GM19467 (cell line): ENCODE measurements at regions not wholly inside any gene's neighbourhood (a gene's known extent, or its start where the extent isn't known, plus 50 kb on each side); places are given as distances from the start of the nearest gene placed in this dataset.
"Not testable (repeated sequence)": the region's sequence is repeated elsewhere in the genome, so short reads cannot be mapped to it uniquely, and the experiment has no call there.

ENCODE experiments used
- ATAC-seq: cut with Tn5 transposase; IDR thresholded peaks from one replicate; pipeline ENCODE4 v1.9.1; 2021; ENCODE audit warnings: mild to moderate bottlenecking, moderate library complexity; ENCODE audit not compliant: unreplicated experiment

- no peak for ATAC-seq
Observed at GRCh38 chr1:65059930-65060538, 88.0 kb upstream of the AK4 start.

- no peak for ATAC-seq
Observed at GRCh38 chr1:65062339-65062738, 85.7 kb upstream of the AK4 start.

- ATAC-seq, result no peak
Observed at GRCh38 chr1:65063025-65063424, 85.0 kb upstream of the AK4 start.

GRCh38 chr1:65064981-65065380 is 83.0 kb upstream of the AK4 start:
- no peak for ATAC-seq

- no peak for ATAC-seq
Observed at GRCh38 chr1:65065524-65066418, 82.2 kb upstream of the AK4 start.

GRCh38 chr1:65066419-65066765 is 81.6 kb upstream of the AK4 start:
- ATAC-seq, result no peak

- ATAC-seq, result no peak
Observed at GRCh38 chr1:65066766-65067490, 81.1 kb upstream of the AK4 start.

GRCh38 chr1:65067491-65068201 is 80.4 kb upstream of the AK4 start:
- ATAC-seq, result no peak

- no peak for ATAC-seq
Observed at GRCh38 chr1:65068202-65069010, 79.6 kb upstream of the AK4 start.

GRCh38 chr1:65069011-65069565 is 78.9 kb upstream of the AK4 start:
- ATAC-seq, result no peak

- no peak for ATAC-seq
Observed at GRCh38 chr1:65072845-65073244, 75.2 kb upstream of the AK4 start.

- peak; percentile 63 for ATAC-seq
Observed at GRCh38 chr1:65075123-65075976, 72.7 kb upstream of the AK4 start.

- ATAC-seq, result no peak
Observed at GRCh38 chr1:65077369-65077768, 70.6 kb upstream of the AK4 start.

GRCh38 chr1:65079941-65080340 is 68.1 kb upstream of the AK4 start:
- ATAC-seq, result no peak

GRCh38 chr1:65082346-65083040 is 65.5 kb upstream of the AK4 start:
- ATAC-seq, result no peak

GRCh38 chr1:65083263-65083896 is 64.6 kb upstream of the AK4 start:
- ATAC-seq, result no peak

- ATAC-seq, result no peak
Observed at GRCh38 chr1:65084066-65084465, 63.9 kb upstream of the AK4 start.

- ATAC-seq, result not testable (repeated sequence)
Observed at GRCh38 chr1:65087519-65087918, 60.5 kb upstream of the AK4 start.
